CD14-positive monocyte (primary cell): ENCODE measurements at regions not wholly inside any gene's neighbourhood (a gene's known extent, or its start where the extent isn't known, plus 50 kb on each side); places are given as distances from the start of the nearest gene placed in this dataset.

ENCODE experiments used
- DNase-seq, 3 donors: peaks; one replicate each; pipeline ENCODE4 v3.0.0-alpha.2; 2011 to 2022
- H2AFZ ChIP-seq: 2 replicates; pipeline ENCODE4 v1.6.0; 2012; ENCODE audit warnings: mild to moderate bottlenecking, low read depth, low read length, inconsistent platforms; ENCODE audit not compliant: insufficient read depth, poor library complexity, severe bottlenecking
- H3K27ac ChIP-seq, 2 donors: 1 replicate in 1 of 2; 2 replicates in 1 of 2; pipeline ENCODE4 v1.5.1; 2012 to 2013; ENCODE audit warnings: low read length in 2 of 2, control low read depth in 1 of 2, inconsistent platforms in 1 of 2, low read depth in 1 of 2, mild to moderate bottlenecking in 1 of 2
- H3K27me3 ChIP-seq, 2 donors: one replicate each; pipeline versions ENCODE4 v1.6.0 to v1.6.1; 2011 to 2013; ENCODE audit warnings: low read length in 2 of 2; ENCODE audit not compliant: control insufficient read depth in 2 of 2, insufficient read depth in 2 of 2
- H3K36me3 ChIP-seq, 2 donors: replicated peaks in 1 of 2; 1 replicate in 1 of 2; 2 replicates in 1 of 2; pipeline versions ENCODE4 v1.5.1 to v1.6.1; 2012 to 2013; ENCODE audit warnings: low read length in 2 of 2, control low read depth in 1 of 2, inconsistent platforms in 1 of 2, mild to moderate bottlenecking in 1 of 2; ENCODE audit not compliant: insufficient read depth in 2 of 2, control insufficient read depth in 1 of 2
- H3K4me1 ChIP-seq, 2 donors: 1 replicate in 1 of 2; 2 replicates in 1 of 2; pipeline versions ENCODE4 v1.5.1 to v1.6.1; 2012 to 2013; ENCODE audit warnings: low read length in 2 of 2, control low read depth in 1 of 2, inconsistent platforms in 1 of 2, mild to moderate bottlenecking in 1 of 2, moderate library complexity in 1 of 2; ENCODE audit not compliant: insufficient read depth in 2 of 2, control insufficient read depth in 1 of 2
- H3K4me2 ChIP-seq: replicated peaks from 2 replicates; pipeline ENCODE3; 2012; ENCODE audit warnings: low read length, moderate library complexity, mild to moderate bottlenecking; ENCODE audit not compliant: poor library complexity, severe bottlenecking; ENCODE audit errors: extremely low read depth
- H3K4me3 ChIP-seq, 3 experiments: fragments of 200-600 bp in 1 of 3; sonication (generic) in 1 of 3; replicated peaks in 1 of 3; 1 replicate in 2 of 3; 2 replicates in 1 of 3; pipeline ENCODE4 v1.5.1; 2011 to 2013; ENCODE audit warnings: low read length in 3 of 3, mild to moderate bottlenecking in 3 of 3, control low read depth in 2 of 3, low read depth in 2 of 3, inconsistent platforms in 1 of 3, moderate library complexity in 1 of 3
- H3K79me2 ChIP-seq: 2 replicates; pipeline ENCODE4 v1.6.0; 2012; ENCODE audit warnings: mild to moderate bottlenecking, control low read depth, inconsistent platforms, low read length, moderate library complexity; ENCODE audit not compliant: insufficient read depth
- H3K9ac ChIP-seq: 2 replicates; pipeline ENCODE4 v1.6.0; 2017; ENCODE audit warnings: low read length, mild to moderate bottlenecking; ENCODE audit not compliant: insufficient read depth, poor library complexity, severe bottlenecking
- H3K9me3 ChIP-seq, 2 donors: replicated peaks in 1 of 2; 1 replicate in 1 of 2; 2 replicates in 1 of 2; pipeline versions ENCODE4 v1.5.1 to v1.6.1; 2012 to 2013; ENCODE audit warnings: low read length in 2 of 2, control low read depth in 1 of 2; ENCODE audit not compliant: control insufficient read depth in 1 of 2, insufficient read depth in 1 of 2
- H4K20me1 ChIP-seq: 2 replicates; pipeline ENCODE4 v1.6.0; 2012; ENCODE audit warnings: mild to moderate bottlenecking, low read length, control low read depth, moderate library complexity; ENCODE audit not compliant: insufficient read depth
- H3K27ac Mint-ChIP-seq, 7 donors: one replicate each; pipeline ENCODE4 v1.8.0; 2020; ENCODE audit warnings: mild to moderate bottlenecking in 7 of 7, mixed read lengths in 7 of 7, moderate library complexity in 6 of 7, inconsistent platforms in 2 of 7
- H3K27me3 Mint-ChIP-seq, 3 donors: one replicate each; pipeline ENCODE4 v1.8.0; 2021 to 2022; ENCODE audit warnings: low read depth in 3 of 3, mild to moderate bottlenecking in 3 of 3, mixed read lengths in 3 of 3, moderate library complexity in 3 of 3, inconsistent platforms in 1 of 3
- H3K36me3 Mint-ChIP-seq, 2 donors: one replicate each; pipeline ENCODE4 v1.8.0; 2020; ENCODE audit warnings: mixed read lengths in 2 of 2, inconsistent platforms in 1 of 2, mild to moderate bottlenecking in 1 of 2
- H3K4me1 Mint-ChIP-seq: one replicate; pipeline ENCODE4 v1.8.0; 2020; ENCODE audit warnings: mild to moderate bottlenecking, mixed read lengths
- H3K4me3 Mint-ChIP-seq, 2 donors: one replicate each; pipeline ENCODE4 v1.8.0; 2020; ENCODE audit warnings: mild to moderate bottlenecking in 2 of 2, mixed read lengths in 2 of 2, moderate library complexity in 1 of 2
- H3K9me3 Mint-ChIP-seq, 7 donors: one replicate each; pipeline ENCODE4 v1.8.0; 2020 to 2022; ENCODE audit warnings: mixed read lengths in 7 of 7, mild to moderate bottlenecking in 6 of 7, moderate library complexity in 6 of 7, inconsistent platforms in 2 of 7
- WGBS: methylation state at CpG from one replicate; pipeline ENCODE4 v1.1.5; 2013; ENCODE audit warnings: missing lambda C conversion rate; ENCODE audit not compliant: insufficient coverage; 5-methylcytosine and 5-hydroxymethylcytosine counted together
- intact Hi-C, 2 donors: fragments of 100-400 bp; cut with micrococcal nuclease; formaldehyde crosslinking; loops; one replicate each; pipeline versions ENCODE4 v1.15.0 to v1.15.1; 2023
- TF ChIP-seq, protein P1 (sequence below): fragments of 200-600 bp; IDR thresholded peaks from one replicate; pipeline ENCODE4 v1.8.0; 2022; ENCODE audit warnings: antibody characterized with exemption, mild to moderate bottlenecking

- peaks cover 2 to 4% (median 3%) of the 10 kb centered on the region in 3 donors for H3K27me3 Mint-ChIP-seq
- Histone ChIP-seq H3K27me3 (no peaks in the 10 kb centered on the region), H3K27ac (no peak overlapping the region), H3K9ac (no peak overlapping the region), H3K4me1 (no peaks in the 10 kb centered on the region), H3K4me2 (no peak overlapping the region), H4K20me1 (no peaks in the 10 kb centered on the region), H3K4me3 (no peak overlapping the region), H2AFZ (no peak overlapping the region), H3K36me3 (no peaks in the 10 kb centered on the region), H3K79me2 (no peaks in the 10 kb centered on the region), H3K9me3 (no peaks in the 10 kb centered on the region)
- no peaks in the 10 kb centered on the region for H3K36me3 Mint-ChIP-seq
- WGBS, result 75% methylated on average over 1 of the region's 5 CpGs
- H3K27ac Mint-ChIP-seq, result no peak overlapping the region
- TF ChIP-seq, protein P1, sequence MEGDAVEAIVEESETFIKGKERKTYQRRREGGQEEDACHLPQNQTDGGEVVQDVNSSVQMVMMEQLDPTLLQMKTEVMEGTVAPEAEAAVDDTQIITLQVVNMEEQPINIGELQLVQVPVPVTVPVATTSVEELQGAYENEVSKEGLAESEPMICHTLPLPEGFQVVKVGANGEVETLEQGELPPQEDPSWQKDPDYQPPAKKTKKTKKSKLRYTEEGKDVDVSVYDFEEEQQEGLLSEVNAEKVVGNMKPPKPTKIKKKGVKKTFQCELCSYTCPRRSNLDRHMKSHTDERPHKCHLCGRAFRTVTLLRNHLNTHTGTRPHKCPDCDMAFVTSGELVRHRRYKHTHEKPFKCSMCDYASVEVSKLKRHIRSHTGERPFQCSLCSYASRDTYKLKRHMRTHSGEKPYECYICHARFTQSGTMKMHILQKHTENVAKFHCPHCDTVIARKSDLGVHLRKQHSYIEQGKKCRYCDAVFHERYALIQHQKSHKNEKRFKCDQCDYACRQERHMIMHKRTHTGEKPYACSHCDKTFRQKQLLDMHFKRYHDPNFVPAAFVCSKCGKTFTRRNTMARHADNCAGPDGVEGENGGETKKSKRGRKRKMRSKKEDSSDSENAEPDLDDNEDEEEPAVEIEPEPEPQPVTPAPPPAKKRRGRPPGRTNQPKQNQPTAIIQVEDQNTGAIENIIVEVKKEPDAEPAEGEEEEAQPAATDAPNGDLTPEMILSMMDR, result no peak
- H3K4me1 Mint-ChIP-seq, result no peaks in the 10 kb centered on the region
- DNase-seq, result no peak
- H3K9me3 Mint-ChIP-seq, result peaks cover 0 to 5% (median 0%) of the 10 kb centered on the region in 7 donors
- no peak overlapping the region for H3K4me3 Mint-ChIP-seq
- intact Hi-C loops, result no loop called here
Observed at GRCh38 chr10:128866551-128866950, 600.5 kb upstream of the MGMT start.

DNA sequence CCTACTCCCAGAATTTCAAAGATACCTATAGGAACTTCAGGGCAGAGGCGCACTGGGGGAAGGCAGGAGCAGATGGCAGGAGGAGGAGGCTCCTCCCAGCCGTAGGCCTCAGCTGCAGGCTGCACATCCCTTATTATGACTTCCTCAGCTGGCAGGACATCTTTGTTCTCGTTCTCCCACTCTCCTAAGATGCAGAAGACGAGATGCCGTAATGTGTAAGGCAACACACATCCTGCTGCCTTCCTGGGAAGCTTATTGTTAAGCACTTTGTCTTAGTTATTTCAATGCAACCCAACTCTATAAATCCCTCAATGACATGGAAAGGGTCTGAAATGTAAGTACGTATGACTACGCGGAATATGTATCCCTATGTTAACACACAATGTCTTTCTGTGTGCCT lies 599.8 kb upstream of the MGMT start:
- Histone ChIP-seq H3K9me3 (no peaks in the 10 kb centered on the region), H3K4me2 (no peak overlapping the region), H3K4me1 (no peaks in the 10 kb centered on the region), H3K9ac (no peak overlapping the region), H4K20me1 (no peaks in the 10 kb centered on the region), H3K27me3 (no peaks in the 10 kb centered on the region), H3K27ac (no peak overlapping the region), H3K4me3 (no peak overlapping the region), H3K36me3 (no peaks in the 10 kb centered on the region), H3K79me2 (no peaks in the 10 kb centered on the region), H2AFZ (no peak overlapping the region)
- Mint-ChIP-seq H3K36me3 (no peaks in the 10 kb centered on the region), H3K27ac (no peak overlapping the region), H3K9me3 (peaks cover 0 to 5% (median 0%) of the 10 kb centered on the region in 7 donors), H3K4me3 (no peak overlapping the region), H3K27me3 (peaks cover 3 to 4% (median 3%) of the 10 kb centered on the region in 3 donors), H3K4me1 (no peaks in the 10 kb centered on the region)
- 94% methylated on average over 2 of the region's 8 CpGs for WGBS
- TF ChIP-seq, protein P1, result no peak
- intact Hi-C loops, result no loop called here
- no peak for DNase-seq
